Sigmoid colon (tissue), 6 donors: ENCODE measurements at regions not wholly inside any gene's neighbourhood (a gene's known extent, or its start where the extent isn't known, plus 50 kb on each side); places are given as distances from the start of the nearest gene placed in this dataset.

Experiments used
- DNase-seq: peaks from one replicate; pipeline ENCODE4 v3.0.0-alpha.2; 2019
- H3K27ac ChIP-seq, 4 donors: fragments of 200-600 bp; sonication (generic); one replicate each; pipeline ENCODE4 v1.5.1; 2016 to 2019; ENCODE audit warnings: mild to moderate bottlenecking in 1 of 4
- H3K27me3 ChIP-seq, 3 donors: fragments of 200-600 bp; sonication (generic); one replicate each; pipeline ENCODE4 v1.5.1; 2019; ENCODE audit warnings: mild to moderate bottlenecking in 1 of 3
- H3K36me3 ChIP-seq, 4 donors: fragments of 200-600 bp; sonication (generic); one replicate each; pipeline ENCODE4 v1.5.1; 2016 to 2019
- H3K4me1 ChIP-seq, 4 donors: fragments of 200-600 bp; sonication (generic); one replicate each; pipeline ENCODE4 v1.5.1; 2017 to 2019
- H3K4me3 ChIP-seq, 4 donors: fragments of 200-600 bp; sonication (generic); one replicate each; pipeline ENCODE4 v1.5.1; 2017 to 2019; ENCODE audit warnings: mild to moderate bottlenecking in 2 of 4, moderate library complexity in 1 of 4
- H3K9me3 ChIP-seq, 4 donors: fragments of 200-600 bp in 3 of 4; sonication (generic) in 3 of 4; one replicate each; pipeline versions ENCODE4 v1.5.1 to v1.6.1; 2013 to 2019
- CTCF ChIP-seq, 4 experiments: fragments of 450-650 bp in 3 of 4; fragments of 200-600 bp in 1 of 4; IDR thresholded peaks; one replicate each; pipeline ENCODE4 v1.5.1; 2016 to 2019; ENCODE audit warnings: antibody characterized with exemption in 4 of 4, mild to moderate bottlenecking in 3 of 4, moderate library complexity in 2 of 4
- EP300 ChIP-seq, 4 donors: sonication (generic); formaldehyde crosslinking; IDR thresholded peaks; one replicate each; pipeline ENCODE4 v1.6.1; 2017; ENCODE audit warnings: antibody characterized with exemption in 4 of 4
- POLR2A ChIP-seq, 2 donors: fragments of 450-650 bp; IDR thresholded peaks; one replicate each; pipeline ENCODE4 v1.6.1; 2016; ENCODE audit warnings: antibody characterized with exemption in 2 of 2, mild to moderate bottlenecking in 2 of 2, moderate library complexity in 2 of 2
- POLR2AphosphoS5 ChIP-seq, 4 donors: sonication (generic); formaldehyde crosslinking; IDR thresholded peaks; one replicate each; pipeline ENCODE4 v1.6.1; 2017; ENCODE audit warnings: antibody characterized with exemption in 4 of 4
- WGBS, 2 donors: extraction: QIAGEN DNeasy Blood & Tissue Kit; methylation state at CpG; one replicate each; pipeline ENCODE4 v1.1.7; 2013; 5-methylcytosine and 5-hydroxymethylcytosine counted together
- intact Hi-C: fragments of 100-400 bp; cut with DNase I; formaldehyde crosslinking; loops from one replicate; pipeline ENCODE4 v1.15.1; 2023
- donor health status: healthy with polysubstance abuse.
- donor health status: healthy.

GRCh38 chr15:85976102-85976501 lies 103.6 kb upstream of the AGBL1 start:
- no peak overlapping the region for H3K27ac ChIP-seq
- TF ChIP-seq CTCF (IDR thresholded peaks at IDR 0.05) (no peak), POLR2AphosphoS5 (IDR thresholded peaks at IDR 0.05) (no peak), EP300 (IDR thresholded peaks at IDR 0.05) (no peak), POLR2A (IDR thresholded peaks at IDR 0.05) (no peak)
- H3K9me3 ChIP-seq = peaks cover 0 to 3% (median 0%) of the 10 kb centered on the region in 4 donors
- no peaks in the 10 kb centered on the region for H3K27me3 ChIP-seq
- no peaks in the 10 kb centered on the region for H3K4me1 ChIP-seq
- H3K4me3 ChIP-seq = no peak overlapping the region
- no peak for DNase-seq
- 72 to 81% methylated on average over 3 of the region's 3 CpGs for WGBS, 2 donors
- intact Hi-C loops = no loop called here
- no peaks in the 10 kb centered on the region for H3K36me3 ChIP-seq

DNA sequence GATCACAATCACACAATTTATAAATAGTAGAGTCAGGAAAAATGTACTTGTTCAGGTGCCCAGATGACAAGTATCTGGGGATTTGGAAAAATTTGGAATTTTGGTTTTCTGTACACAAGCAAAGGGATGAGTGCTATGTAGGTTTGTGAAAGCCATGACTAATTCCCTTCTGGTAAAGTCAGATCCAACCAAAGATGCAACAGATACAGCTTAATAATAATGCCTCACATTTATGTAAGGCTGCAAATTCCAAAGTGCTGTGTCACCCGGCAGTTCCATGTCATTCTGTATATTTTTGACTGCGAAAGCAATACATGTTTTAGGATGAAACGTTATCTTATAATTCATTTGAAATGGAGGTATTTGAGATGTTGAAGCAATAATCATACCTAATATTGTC lies 102.7 kb upstream of the AGBL1 start:
- Histone ChIP-seq H3K4me3 (no peak overlapping the region), H3K27ac (no peak overlapping the region), H3K4me1 (no peaks in the 10 kb centered on the region), H3K27me3 (no peaks in the 10 kb centered on the region), H3K36me3 (no peaks in the 10 kb centered on the region), H3K9me3 (peaks cover 0 to 3% (median 0%) of the 10 kb centered on the region in 4 donors)
- no peak for TF ChIP-seq POLR2AphosphoS5 (IDR thresholded peaks at IDR 0.05)
- no peak for TF ChIP-seq POLR2A (IDR thresholded peaks at IDR 0.05)
- no peak for TF ChIP-seq CTCF (IDR thresholded peaks at IDR 0.05)
- TF ChIP-seq EP300 (IDR thresholded peaks at IDR 0.05) = no peak
- DNase-seq = no peak
- WGBS, 2 donors = 56 to 57% methylated on average over 3 of the region's 3 CpGs
- intact Hi-C loops = no loop called here

DNA sequence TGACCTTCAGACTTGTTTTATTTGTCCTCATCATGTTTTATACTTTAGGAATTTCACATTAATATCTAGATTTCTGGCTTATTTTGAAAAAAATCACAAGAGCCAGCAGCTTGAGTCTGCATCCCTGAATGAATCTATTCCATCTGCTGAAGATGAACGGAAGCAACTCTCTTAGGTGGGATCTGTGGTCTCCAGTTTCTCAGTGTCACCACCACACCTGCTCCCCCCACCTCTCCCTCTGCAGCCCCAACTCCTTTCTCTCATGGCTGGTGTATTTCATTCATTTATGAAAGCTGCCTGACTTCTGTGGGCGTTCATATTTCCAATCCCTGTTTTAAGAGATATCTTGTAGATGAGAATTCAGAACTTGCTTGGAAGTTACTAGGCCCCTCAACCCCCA lies 102.1 kb upstream of the AGBL1 start:
- Histone ChIP-seq H3K9me3 (peaks cover 0 to 3% (median 0%) of the 10 kb centered on the region in 4 donors), H3K4me1 (no peaks in the 10 kb centered on the region), H3K4me3 (no peak overlapping the region), H3K27ac (no peak overlapping the region), H3K27me3 (no peaks in the 10 kb centered on the region), H3K36me3 (no peaks in the 10 kb centered on the region)
- no peak for DNase-seq
- intact Hi-C loops = no loop called here
- TF ChIP-seq POLR2AphosphoS5 (IDR thresholded peaks at IDR 0.05) = no peak
- TF ChIP-seq POLR2A (IDR thresholded peaks at IDR 0.05) = no peak
- TF ChIP-seq EP300 (IDR thresholded peaks at IDR 0.05) = no peak
- no peak for TF ChIP-seq CTCF (IDR thresholded peaks at IDR 0.05)
- WGBS, 2 donors = 85 to 90% methylated on average over 2 of the region's 2 CpGs

GRCh38 chr15:85979929-85980328 lies 99.7 kb upstream of the AGBL1 start:
- H3K9me3 ChIP-seq = peaks cover 0 to 3% (median 0%) of the 10 kb centered on the region in 4 donors
- WGBS, 2 donors = 96 to 97% methylated on average over 5 of the region's 5 CpGs
- no peaks in the 10 kb centered on the region for H3K4me1 ChIP-seq
- H3K27me3 ChIP-seq = no peaks in the 10 kb centered on the region
- H3K4me3 ChIP-seq = no peak overlapping the region
- no peak for DNase-seq
- intact Hi-C loops = no loop called here
- H3K36me3 ChIP-seq = no peaks in the 10 kb centered on the region
- H3K27ac ChIP-seq = no peak overlapping the region
- no peak for TF ChIP-seq EP300 (IDR thresholded peaks at IDR 0.05)
- no peak for TF ChIP-seq CTCF (IDR thresholded peaks at IDR 0.05)
- no peak for TF ChIP-seq POLR2AphosphoS5 (IDR thresholded peaks at IDR 0.05)
- TF ChIP-seq POLR2A (IDR thresholded peaks at IDR 0.05) = no peak

GRCh38 chr15:85980946-85981345 lies 98.7 kb upstream of the AGBL1 start:
- intact Hi-C loops = no loop called here
- WGBS, 2 donors = 74 to 82% methylated on average over 5 of the region's 5 CpGs
- Histone ChIP-seq H3K4me3 (no peak overlapping the region), H3K36me3 (no peaks in the 10 kb centered on the region), H3K9me3 (peaks cover 0 to 3% (median 0%) of the 10 kb centered on the region in 4 donors), H3K27me3 (no peaks in the 10 kb centered on the region), H3K27ac (no peak overlapping the region), H3K4me1 (no peaks in the 10 kb centered on the region)
- no peak for TF ChIP-seq POLR2A (IDR thresholded peaks at IDR 0.05)
- TF ChIP-seq POLR2AphosphoS5 (IDR thresholded peaks at IDR 0.05) = no peak
- no peak for TF ChIP-seq CTCF (IDR thresholded peaks at IDR 0.05)
- no peak for TF ChIP-seq EP300 (IDR thresholded peaks at IDR 0.05)
- no peak for DNase-seq
